HTR-8/SVneo (cell line): ENCODE measurements at regions not wholly inside any gene's neighbourhood (a gene's known extent, or its start where the extent isn't known, plus 50 kb on each side); places are given as distances from the start of the nearest gene placed in this dataset.

Source experiments
- DNase-seq: peaks from one replicate; pipeline ENCODE4 v3.0.0; 2011; ENCODE audit warnings: low spot score, mixed read lengths; ENCODE audit not compliant: insufficient read length
- FAIRE-seq: peaks from 2 replicates; lab custom pipeline; 2011; peaks lifted over from hg19 to GRCh38; lab: Jason Lieb, UNC

DNA sequence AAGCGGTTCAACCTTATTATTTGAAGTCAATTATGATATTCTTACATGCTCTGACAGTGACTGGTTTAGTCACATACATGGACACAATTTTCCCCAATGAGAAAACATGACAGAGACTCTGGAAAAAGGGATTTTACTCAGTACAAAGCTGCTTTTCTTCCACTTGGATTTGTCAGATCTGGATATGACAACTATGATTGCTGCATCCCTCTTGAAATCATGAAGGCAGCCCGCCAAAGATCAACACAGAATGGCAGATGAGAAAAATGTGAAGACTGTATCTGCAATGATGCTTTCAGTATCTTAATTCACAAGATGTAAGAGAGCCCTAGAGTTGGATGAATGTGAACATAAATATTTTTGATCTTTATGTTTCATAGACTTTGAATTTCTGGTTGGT is 439.6 kb downstream of the CDH8 start:
- no peak for FAIRE-seq

GRCh38 chr16:61595605-61596004 is 440.6 kb downstream of the CDH8 start:
- DNase-seq (no peak), FAIRE-seq (no peak)

More for the DNA sequence above, 439.6 kb downstream of the CDH8 start:
- no peak for DNase-seq

DNA sequence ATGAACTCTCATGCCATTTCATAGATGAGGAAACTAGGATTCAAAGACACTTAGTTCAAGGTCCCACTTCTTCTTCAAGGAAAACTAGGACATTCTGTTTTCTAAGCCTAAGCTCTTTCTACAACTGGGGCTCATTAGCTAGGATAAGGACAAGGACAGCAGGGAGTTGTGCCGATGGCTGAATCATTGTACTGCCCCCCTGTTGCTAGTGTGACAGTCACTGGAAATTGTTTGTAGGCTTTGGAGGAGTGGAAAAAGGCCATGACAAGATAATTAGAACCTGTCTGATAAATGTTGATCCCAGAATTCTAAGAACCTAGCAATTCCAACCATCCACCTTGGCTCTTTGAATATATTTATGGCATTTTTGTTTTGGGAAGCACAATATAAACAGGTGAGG is 445.7 kb downstream of the CDH8 start:
- DNase-seq: no peak

DNA sequence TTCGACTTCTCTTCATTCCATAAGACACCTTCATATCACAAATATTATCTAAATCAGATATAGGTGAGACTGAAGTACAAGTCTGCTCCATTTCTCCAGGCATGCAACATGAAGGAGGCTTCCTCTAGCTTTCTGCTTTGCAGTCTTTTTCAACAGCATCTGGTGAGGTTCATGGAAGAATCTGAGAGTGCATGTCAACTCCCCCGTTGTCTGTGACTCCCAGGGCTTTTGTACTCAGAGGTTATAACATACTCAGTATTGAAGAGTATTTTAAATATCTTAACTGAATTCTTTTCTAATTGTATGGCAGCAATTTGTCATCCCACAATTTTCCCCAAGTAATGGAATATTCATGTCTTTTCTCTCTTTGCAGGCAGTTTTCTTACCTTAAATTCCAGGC is 448.7 kb downstream of the CDH8 start:
- DNase-seq: no peak
- no peak for FAIRE-seq

More for the DNA sequence above, 445.7 kb downstream of the CDH8 start:
- FAIRE-seq: no peak

GRCh38 chr16:61581417-61582046 is 454.7 kb downstream of the CDH8 start:
- FAIRE-seq (no peak), DNase-seq (no peak)

- FAIRE-seq: no peak
- no peak for DNase-seq
Measured at GRCh38 chr16:61580579-61580978, 455.7 kb downstream of the CDH8 start.

DNA sequence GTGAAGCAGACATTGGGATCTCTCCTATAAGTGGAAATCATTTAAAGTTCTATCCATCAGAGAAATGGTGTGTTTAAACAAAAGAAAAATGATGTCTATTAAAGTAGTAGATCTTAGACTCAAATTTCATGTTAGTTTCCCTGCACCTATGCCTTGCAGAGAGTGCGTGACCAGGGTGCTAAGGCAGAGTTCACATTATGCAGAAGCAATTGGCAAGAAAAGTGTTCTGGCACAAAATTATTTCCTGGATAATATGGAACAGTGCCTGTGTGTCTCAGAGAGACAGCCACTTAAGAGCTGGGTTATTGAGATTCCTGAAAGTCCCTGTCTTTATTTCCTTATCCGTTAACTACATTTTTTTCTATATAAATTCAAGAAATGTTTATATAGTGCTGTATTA is 457.0 kb downstream of the CDH8 start:
- FAIRE-seq: no peak

GRCh38 chr16:61576476-61576875 is 459.8 kb downstream of the CDH8 start:
- DNase-seq (no peak), FAIRE-seq (no peak)

More for the DNA sequence above, 457.0 kb downstream of the CDH8 start:
- no peak for DNase-seq

GRCh38 chr16:61575617-61576016 is 460.6 kb downstream of the CDH8 start:
- DNase-seq (no peak), FAIRE-seq (no peak)

- no peak for FAIRE-seq
- no peak for DNase-seq
Measured at GRCh38 chr16:61569028-61569427, 467.2 kb downstream of the CDH8 start.

- FAIRE-seq (no peak), DNase-seq (no peak)
Measured at GRCh38 chr16:61564716-61565115, 471.5 kb downstream of the CDH8 start.

- no peak for DNase-seq
- no peak for FAIRE-seq
Measured at GRCh38 chr16:61555718-61556441, 480.4 kb downstream of the CDH8 start.

GRCh38 chr16:61549327-61549726 is 486.9 kb downstream of the CDH8 start:
- no peak for FAIRE-seq
- DNase-seq: no peak

- no peak for FAIRE-seq
- no peak for DNase-seq
Measured at GRCh38 chr16:61547626-61548025, 488.6 kb downstream of the CDH8 start.

DNA sequence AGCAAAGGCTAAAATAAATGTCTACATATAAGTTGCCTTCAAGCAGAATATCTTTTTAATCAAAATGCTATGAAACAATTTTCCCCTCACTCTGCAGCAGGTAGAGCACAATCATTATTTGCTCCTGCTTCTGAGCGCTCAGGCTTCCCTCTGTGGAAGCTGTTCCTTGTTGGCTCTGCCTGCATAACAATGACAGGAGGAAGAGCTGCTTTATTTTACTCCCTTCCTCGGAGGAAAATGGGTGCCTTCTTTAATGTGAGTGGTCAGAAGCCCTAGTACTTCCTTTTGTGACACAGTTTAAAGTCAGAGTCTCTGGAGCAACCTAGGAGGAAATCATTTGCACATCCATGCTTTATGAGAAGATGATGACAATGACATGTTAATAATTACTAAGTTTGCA is 492.1 kb downstream of the CDH8 start:
- FAIRE-seq (no peak), DNase-seq (no peak)

- no peak for DNase-seq
- no peak for FAIRE-seq
Measured at GRCh38 chr16:61540216-61540615, 496.0 kb downstream of the CDH8 start.

DNA sequence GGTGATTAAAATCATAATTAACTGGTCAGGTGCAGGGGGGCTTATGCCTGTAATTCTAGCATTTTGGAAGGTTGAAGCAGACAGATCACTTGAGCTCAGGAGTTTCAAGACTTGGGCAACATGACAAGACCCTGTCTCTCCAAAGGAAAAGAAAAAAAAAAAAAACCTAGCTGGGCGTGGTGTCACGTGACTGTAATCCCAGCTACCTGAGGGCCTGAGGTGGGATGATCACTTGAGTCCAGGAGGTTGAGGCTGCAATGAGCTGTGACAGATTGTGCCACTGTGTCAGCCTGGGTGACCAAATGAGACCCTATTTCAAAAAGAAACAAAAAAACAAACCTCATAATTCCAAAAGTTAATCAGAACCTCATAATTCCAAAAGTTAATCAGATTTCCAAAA is 505.5 kb downstream of the CDH8 start:
- FAIRE-seq: no peak

GRCh38 chr16:61500851-61501250 is 535.4 kb downstream of the CDH8 start:
- DNase-seq (no peak), FAIRE-seq (no peak)

More for the DNA sequence above, 505.5 kb downstream of the CDH8 start:
- DNase-seq: no peak

DNA sequence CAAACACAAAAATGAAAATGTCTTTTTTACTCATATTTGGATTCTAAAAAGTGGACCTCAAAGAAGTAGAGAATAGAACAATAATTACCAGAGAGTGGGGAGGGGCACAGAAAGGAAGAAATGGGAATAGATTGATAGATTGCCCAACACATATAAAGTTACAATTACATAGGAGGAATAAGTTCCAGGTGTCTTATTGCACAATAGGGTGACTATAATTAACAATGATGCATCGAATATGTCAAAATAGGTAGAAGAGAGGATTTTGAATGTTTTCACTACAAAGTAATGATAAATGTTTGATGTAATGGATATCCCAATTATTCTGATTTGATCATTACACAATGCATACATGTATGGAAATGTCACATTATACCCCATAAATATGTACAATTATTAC is 556.0 kb downstream of the CDH8 start:
- no peak for DNase-seq
- no peak for FAIRE-seq

- FAIRE-seq (no peak), DNase-seq (no peak)
Measured at GRCh38 chr16:61471737-61472136, 564.5 kb downstream of the CDH8 start.

DNA sequence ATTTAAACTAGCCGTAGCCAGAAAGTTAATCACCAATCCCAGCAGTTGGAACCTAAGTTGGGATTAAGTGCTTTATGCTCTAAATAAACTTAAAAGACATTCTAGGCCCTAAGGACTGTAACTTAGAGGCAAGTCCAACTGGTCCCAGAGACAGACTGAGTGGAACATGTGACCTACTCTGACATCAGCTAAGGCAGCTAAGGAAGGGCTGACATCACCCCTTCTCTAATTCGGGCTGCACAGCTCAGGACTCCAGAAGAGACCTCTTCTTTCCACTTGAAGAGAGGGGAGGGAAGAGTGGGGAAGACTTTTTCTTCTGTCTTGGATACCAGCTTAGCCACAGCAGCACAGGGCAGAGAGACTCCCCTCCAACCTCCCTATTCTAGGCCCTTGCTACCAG is 565.2 kb downstream of the CDH8 start:
- no peak for FAIRE-seq
- DNase-seq: no peak

DNA sequence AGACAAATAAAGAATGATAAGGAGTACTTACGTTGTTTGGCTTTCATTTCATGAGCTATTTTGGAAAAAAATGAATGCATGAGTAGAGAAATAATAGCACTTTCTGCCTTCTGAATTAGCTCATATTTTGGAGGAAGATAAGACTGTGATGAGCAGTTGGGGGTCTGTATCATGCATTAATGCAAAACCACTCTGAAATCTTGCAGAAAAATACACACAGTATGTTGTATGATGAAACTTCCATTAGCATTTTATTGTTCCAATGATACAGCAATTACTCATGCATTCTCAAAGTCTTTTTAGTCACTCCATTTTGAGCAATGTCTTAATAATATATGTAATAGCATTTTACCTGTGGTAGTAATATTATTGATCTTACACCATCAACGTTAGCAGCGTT is 571.0 kb downstream of the CDH8 start:
- DNase-seq: no peak
- no peak for FAIRE-seq
